Limb (tissue), 2 donors: ENCODE measurements at regions not wholly inside any gene's neighbourhood (a gene's known extent, or its start where the extent isn't known, plus 50 kb on each side); places are given as distances from the start of the nearest gene placed in this dataset.
"Not testable (repeated sequence)": the region's sequence is repeated elsewhere in the genome, so short reads cannot be mapped to it uniquely, and the experiment has no call there.

Experiments
- DNase-seq, 2 donors: peaks; one replicate each; pipeline ENCODE4 v3.0.0-alpha.2; 2016; ENCODE audit errors: extremely low spot score in 2 of 2

DNA sequence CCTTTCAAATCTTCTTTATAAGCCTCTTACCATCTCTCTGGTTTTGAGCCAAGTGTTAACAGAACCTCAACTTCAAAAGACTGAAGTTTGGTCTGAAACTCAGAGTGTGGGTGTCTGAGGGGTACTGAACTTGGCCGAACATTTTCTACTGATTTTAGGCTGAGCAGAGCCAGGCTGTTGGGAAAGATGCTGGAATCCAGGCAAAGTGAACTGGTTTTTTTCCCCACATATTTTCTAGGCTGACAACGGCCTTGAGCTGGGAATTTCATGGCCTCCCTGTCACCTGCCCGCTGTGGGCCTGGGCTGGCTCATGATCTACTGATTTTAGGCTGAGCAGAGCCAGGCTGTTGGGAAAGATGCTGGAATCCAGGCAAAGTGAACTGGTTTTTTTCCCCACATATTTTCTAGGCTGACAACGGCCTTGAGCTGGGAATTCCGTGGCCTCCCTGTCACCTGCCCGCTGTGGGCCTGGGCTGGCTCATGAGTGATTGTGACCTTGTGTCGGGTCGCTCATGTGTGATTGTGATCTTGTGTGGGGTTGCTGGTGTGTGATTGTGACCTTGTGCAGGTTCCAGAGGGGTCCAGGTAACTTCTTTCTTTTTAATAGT lies 204.4 kb downstream of the NPIPB11 start:
- peak in 1 of 2 donors; percentile 25 for DNase-seq

- DNase-seq = peak; percentile 30 to 54
Observed at GRCh38 chr16:29201296-29202024, 205.1 kb downstream of the NPIPB11 start.

- peak in 1 of 2 donors; percentile 20 for DNase-seq
Observed at GRCh38 chr16:29200681-29201080, 205.8 kb downstream of the NPIPB11 start.

DNA sequence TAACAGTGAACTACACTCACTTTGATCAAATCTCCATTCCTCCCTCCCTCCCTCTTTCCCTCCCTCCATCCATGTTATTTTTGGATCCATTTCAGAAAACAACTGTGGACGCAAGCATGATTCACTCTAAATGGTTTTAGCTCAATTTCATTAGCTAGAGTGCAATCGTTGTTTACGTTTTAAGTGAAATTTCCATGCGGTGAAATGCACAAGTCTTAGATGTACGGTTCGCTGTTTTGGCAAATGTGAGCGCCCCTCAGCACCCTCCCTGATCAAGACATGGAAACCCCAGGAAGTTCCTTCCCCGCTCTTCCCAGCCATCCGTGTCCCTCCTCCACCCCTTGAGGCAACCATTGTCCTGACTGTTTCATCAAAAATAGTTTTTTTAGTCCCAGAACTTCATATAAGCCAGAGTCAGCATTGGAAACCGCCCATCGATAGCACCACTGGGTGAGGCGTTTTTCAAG lies 206.3 kb downstream of the NPIPB11 start:
- DNase-seq = peak in 1 of 2 donors; percentile 31

- peak in 1 of 2 donors; percentile 19 for DNase-seq
Observed at GRCh38 chr16:29199626-29200025, 206.9 kb downstream of the NPIPB11 start.

- DNase-seq = peak in 1 of 2 donors; percentile 20
Observed at GRCh38 chr16:29198731-29199521, 207.6 kb downstream of the NPIPB11 start.

DNA sequence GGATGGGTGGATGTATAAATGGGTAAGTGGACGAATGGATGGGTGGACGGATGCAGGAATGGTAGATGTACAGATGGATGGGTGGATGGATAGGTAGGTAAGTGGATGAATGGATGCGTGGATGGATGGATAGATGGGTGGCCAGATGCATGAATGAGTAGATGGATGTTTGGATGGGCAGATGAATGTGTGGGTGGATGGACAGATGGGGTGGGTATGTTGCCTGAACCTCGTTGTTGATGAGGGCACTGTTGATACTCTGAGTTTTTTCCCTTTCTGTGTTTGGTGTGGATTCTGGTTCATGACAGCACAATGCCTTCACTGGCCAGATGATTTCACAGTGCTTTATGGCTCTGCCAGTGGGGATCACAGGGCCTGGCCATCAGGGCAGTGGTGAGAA lies 208.3 kb downstream of the NPIPB11 start:
- no peak for DNase-seq

- not testable (repeated sequence) for DNase-seq
Observed at GRCh38 chr16:29197494-29198100, 208.9 kb downstream of the NPIPB11 start.

DNA sequence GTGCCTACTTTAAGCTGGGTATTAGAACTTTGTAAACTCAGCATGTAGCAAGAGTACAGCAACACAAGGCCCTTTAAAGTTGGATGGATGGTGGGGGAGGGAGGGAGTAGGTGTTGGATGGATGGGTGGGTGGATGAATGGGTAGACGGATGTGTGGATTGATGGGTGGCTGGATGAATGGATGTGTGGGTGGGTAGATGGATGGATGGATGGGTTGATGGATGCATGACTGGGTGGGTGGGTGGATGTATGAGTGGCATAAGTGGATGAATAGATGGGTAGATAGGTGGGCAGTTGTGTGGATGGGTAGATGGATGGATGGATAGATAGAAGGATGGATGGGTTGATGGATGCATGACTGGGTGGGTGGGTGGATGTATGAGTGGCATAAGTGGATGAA lies 209.8 kb downstream of the NPIPB11 start:
- not testable (repeated sequence) for DNase-seq

DNA sequence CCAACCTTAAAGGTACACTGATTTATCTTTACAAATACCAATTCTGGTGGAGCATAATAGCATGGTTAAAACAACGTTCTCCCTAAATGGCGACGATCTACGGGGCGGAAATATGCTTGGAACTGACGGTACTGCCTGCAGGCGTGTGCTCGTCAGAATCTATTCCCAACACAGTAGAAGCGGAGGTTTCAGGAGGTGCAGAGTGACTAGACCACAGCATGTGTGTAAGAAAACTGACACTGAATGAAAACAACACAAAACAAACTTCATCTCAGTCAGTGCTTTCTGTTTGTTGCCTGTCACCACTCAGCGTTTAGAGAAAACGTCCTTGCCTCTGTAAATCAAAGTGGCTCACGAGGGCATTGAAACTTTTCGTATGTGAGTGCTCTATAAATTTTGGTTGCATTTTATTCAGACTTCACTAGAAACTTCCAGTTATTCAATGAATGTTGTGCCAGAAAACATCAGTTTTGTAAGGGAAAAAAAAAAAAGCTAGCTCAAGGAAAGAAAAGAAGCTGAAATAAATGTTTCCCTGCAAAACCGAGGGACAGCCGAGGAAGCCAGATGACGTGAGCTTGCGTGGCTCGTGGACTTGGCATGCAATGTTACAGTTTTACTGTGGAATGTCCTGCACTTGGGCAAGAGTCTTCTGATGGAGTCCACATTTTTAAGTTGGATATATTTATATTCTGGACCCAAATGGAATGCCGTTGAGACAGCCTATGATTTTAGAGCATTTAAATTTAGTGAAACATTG lies 210.4 kb downstream of the LAT start:
- DNase-seq = not testable (repeated sequence)

- not testable (repeated sequence) for DNase-seq
Observed at GRCh38 chr16:29194185-29194844, 209.5 kb downstream of the LAT start.

- DNase-seq = not testable (repeated sequence)
Observed at GRCh38 chr16:29193634-29194033, 208.8 kb downstream of the LAT start.

DNA sequence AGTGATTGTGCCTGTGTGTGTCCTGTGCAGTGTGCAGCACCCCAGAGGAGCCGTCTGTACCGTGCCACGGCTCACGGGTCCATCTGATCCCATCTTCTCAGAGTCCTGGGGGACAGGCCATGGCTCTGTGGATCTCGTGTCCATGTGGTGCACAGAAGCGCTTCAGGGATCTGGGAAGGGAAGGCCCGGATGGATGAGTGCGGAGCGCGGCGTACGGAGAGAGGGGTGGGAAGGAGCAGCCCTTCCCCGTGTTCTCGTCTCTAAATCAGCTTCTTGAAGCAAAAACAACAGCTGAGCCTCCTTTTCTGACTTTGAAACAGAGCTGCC lies 208.4 kb downstream of the LAT start:
- DNase-seq = not testable (repeated sequence)

DNA sequence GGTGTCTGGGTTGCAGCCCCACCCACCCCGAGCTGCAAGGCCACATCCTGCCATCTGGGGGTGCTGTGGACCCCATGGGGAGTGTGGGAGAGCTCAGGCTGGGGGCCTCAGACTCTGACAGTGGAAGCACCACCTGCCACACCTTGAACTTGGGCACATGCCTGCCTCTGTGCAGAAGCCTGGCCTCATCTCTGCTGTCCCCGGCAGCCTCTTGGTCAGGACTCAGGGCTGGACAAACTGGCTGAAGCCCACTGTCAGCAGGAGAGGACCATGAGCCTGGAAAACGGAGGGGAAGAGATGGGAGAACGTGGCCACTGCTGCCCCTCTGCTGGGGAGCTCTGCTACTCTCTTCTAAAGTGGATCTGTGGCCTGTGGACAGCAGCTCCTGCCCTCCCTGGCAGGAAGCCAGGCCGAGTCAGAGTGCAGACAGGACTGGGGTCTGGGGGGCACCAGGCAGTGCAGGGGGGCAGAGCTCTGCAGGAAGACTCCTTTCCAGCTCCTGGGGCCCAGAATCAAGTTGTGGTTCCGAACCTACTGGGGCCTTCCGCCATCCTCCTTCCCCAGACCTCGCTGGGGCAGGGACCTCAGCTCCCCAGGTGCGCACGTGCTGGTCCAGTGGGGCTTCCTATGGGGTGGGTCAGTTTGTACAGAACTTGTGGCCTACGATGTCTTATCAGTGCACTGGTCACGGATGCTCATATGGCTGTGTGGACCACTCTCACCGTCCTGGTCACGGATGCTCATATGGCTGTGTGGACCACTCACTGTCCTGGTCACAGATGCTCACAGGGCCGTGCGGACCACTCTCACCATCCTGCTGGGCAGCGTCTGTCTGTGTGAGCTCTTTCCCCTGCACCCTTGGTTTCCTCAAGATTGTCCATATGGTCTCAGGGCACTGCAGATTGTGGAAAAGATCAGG lies 207.7 kb downstream of the LAT start:
- no peak for DNase-seq

GRCh38 chr16:29191636-29192180 lies 206.9 kb downstream of the LAT start:
- not testable (repeated sequence) for DNase-seq

GRCh38 chr16:29190553-29191431 lies 205.9 kb downstream of the LAT start:
- DNase-seq = not testable (repeated sequence)

- peak in 1 of 2 donors; percentile 11 for DNase-seq
Observed at GRCh38 chr16:29188806-29189205, 204.0 kb downstream of the LAT start.
